ENCODE measurements at regions not wholly inside any gene's neighbourhood (a gene's known extent, or its start where the extent isn't known, plus 50 kb on each side); places are given as distances from the start of the nearest gene placed in this dataset.

DNA sequence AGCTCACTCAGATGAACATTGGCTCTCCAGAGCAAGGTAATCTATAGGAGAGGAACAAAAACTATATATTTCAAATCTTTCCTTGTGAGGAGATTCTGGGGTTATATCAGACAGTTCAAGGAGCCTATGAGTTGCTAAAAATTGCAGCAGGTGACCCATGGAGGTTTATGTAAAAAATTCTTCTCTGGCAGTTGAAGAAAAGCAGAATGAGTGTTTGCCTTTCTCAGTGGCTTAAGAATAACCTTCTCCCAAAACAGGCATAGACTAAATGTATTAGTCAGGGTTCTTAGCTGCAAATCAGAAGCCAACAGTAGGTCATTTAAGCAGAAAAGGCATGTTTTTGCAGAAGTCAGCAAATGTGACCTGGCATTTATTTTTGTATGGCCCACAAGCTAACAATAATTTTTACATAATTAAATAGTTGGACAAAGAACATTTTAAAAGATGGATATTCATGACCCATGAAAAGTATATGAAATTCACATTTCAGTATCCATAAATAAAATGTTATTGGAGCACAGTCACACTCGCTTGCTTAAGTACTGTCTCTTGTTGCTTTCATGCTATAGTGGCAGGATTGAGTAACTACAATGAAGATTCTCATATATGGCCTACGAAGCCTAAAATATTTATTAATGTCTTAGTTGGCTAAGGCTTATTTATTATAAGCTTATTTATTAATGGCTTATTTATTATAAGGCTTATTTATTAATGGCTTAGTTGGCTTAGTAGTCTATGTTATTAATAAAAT is 93.4 kb upstream of the TLK1 start:
- Histone ChIP-seq H3K9ac (ENCODE audit: low read length) (no peak overlapping the region), H2AFZ (ENCODE audit: low read length) (no peak overlapping the region), H3K4me3 (ENCODE audit: low read length) (no peak overlapping the region), H3K79me2 (ENCODE audit: low read length) (no peaks in the 10 kb centered on the region), H3K9me2 (replicated peaks; ENCODE audit: insufficient read depth, low read length) (no peaks in the 10 kb centered on the region), H3K4me2 (ENCODE audit: low read depth, low read length) (no peak overlapping the region), H3K36me3 (replicated peaks; ENCODE audit: insufficient read depth, low read length) (no peaks in the 10 kb centered on the region), H3K9me3 (replicated peaks; ENCODE audit: insufficient read depth, low read length) (no peaks in the 10 kb centered on the region; the same call in 1 of the 2 replicates), H3F3A (ENCODE audit: insufficient read depth, low read length) (no peaks in the 10 kb centered on the region), H4K20me1 (ENCODE audit: insufficient read depth, low read length) (no peaks in the 10 kb centered on the region), H3K27me3 (replicated peaks; ENCODE audit: insufficient read depth, low read length) (no peaks in the 10 kb centered on the region), H3K27ac (ENCODE audit: low read length) (no peak overlapping the region), H3K4me1 (ENCODE audit: low read length) (no peaks in the 10 kb centered on the region)
- DNase-seq = no peak
- TF ChIP-seq EZH2 (optimal IDR thresholded peaks at IDR 0.05; ENCODE audit: low read depth, low read length) (no peak), EZH2phosphoT487 (IDR thresholded peaks at IDR 0.05; ENCODE audit: low read length) (no peak), CTCF (IDR thresholded peaks at IDR 0.05; ENCODE audit: low read length) (no peak)

- Histone ChIP-seq H3K36me3 (replicated peaks; ENCODE audit: insufficient read depth, low read length) (no peaks in the 10 kb centered on the region), H3K9me3 (replicated peaks; ENCODE audit: insufficient read depth, low read length) (no peaks in the 10 kb centered on the region; the same call in 1 of the 2 replicates), H3K79me2 (ENCODE audit: low read length) (no peaks in the 10 kb centered on the region), H3K9me2 (replicated peaks; ENCODE audit: insufficient read depth, low read length) (no peaks in the 10 kb centered on the region), H4K20me1 (ENCODE audit: insufficient read depth, low read length) (no peaks in the 10 kb centered on the region), H2AFZ (ENCODE audit: low read length) (no peak overlapping the region), H3K4me3 (ENCODE audit: low read length) (no peak overlapping the region), H3F3A (ENCODE audit: insufficient read depth, low read length) (no peaks in the 10 kb centered on the region), H3K27me3 (replicated peaks; ENCODE audit: insufficient read depth, low read length) (no peaks in the 10 kb centered on the region), H3K4me2 (ENCODE audit: low read depth, low read length) (no peak overlapping the region), H3K4me1 (ENCODE audit: low read length) (no peaks in the 10 kb centered on the region), H3K27ac (ENCODE audit: low read length) (no peak overlapping the region), H3K9ac (ENCODE audit: low read length) (no peak overlapping the region)
- TF ChIP-seq EZH2 (optimal IDR thresholded peaks at IDR 0.05; ENCODE audit: low read depth, low read length) (no peak), CTCF (IDR thresholded peaks at IDR 0.05; ENCODE audit: low read length) (no peak), EZH2phosphoT487 (IDR thresholded peaks at IDR 0.05; ENCODE audit: low read length) (no peak)
- no peak for DNase-seq
These were observed 92.6 kb upstream of the TLK1 start for GRCh38 chr2:171253279-171253678.

GRCh38 chr2:171249689-171250088 is 89.0 kb upstream of the TLK1 start:
- Histone ChIP-seq H3F3A (ENCODE audit: insufficient read depth, low read length) (no peaks in the 10 kb centered on the region), H3K36me3 (replicated peaks; ENCODE audit: insufficient read depth, low read length) (no peaks in the 10 kb centered on the region), H3K4me3 (ENCODE audit: low read length) (no peak overlapping the region), H3K9me2 (replicated peaks; ENCODE audit: insufficient read depth, low read length) (no peaks in the 10 kb centered on the region), H3K9me3 (replicated peaks; ENCODE audit: insufficient read depth, low read length) (no peaks in the 10 kb centered on the region), H4K20me1 (ENCODE audit: insufficient read depth, low read length) (no peaks in the 10 kb centered on the region), H3K4me2 (ENCODE audit: low read depth, low read length) (no peak overlapping the region), H3K27me3 (replicated peaks; ENCODE audit: insufficient read depth, low read length) (no peaks in the 10 kb centered on the region), H3K9ac (ENCODE audit: low read length) (no peak overlapping the region), H2AFZ (ENCODE audit: low read length) (no peak overlapping the region), H3K4me1 (ENCODE audit: low read length) (0 out of 2 replicates have a peak, but pooled peaks cover 3% of the 10 kb centered on the region), H3K79me2 (ENCODE audit: low read length) (no peaks in the 10 kb centered on the region), H3K27ac (ENCODE audit: low read length) (no peak overlapping the region)
- no peak for TF ChIP-seq CTCF (IDR thresholded peaks at IDR 0.05; ENCODE audit: low read length)
- TF ChIP-seq EZH2 (optimal IDR thresholded peaks at IDR 0.05; ENCODE audit: low read depth, low read length) = no peak
- TF ChIP-seq EZH2phosphoT487 (IDR thresholded peaks at IDR 0.05; ENCODE audit: low read length) = no peak
- no peak for DNase-seq

Measured in MM.1S (cell line).